Heart left ventricle (tissue), 16 donors: ENCODE measurements at regions not wholly inside any gene's neighbourhood (a gene's known extent, or its start where the extent isn't known, plus 50 kb on each side); places are given as distances from the start of the nearest gene placed in this dataset.

Experiments used
- ATAC-seq, 4 donors: fragments of 200-7000 bp; cut with Tn5 transposase; one replicate each; pipeline ENCODE4 v1.9.1; 2020 to 2022; ENCODE audit warnings: moderate library complexity in 4 of 4, mild to moderate bottlenecking in 3 of 4, moderate number of reproducible peaks in 1 of 4
- DNase-seq, 5 donors: peaks; one replicate each; pipeline ENCODE4 v3.0.0-alpha.2; 2020
- H3K27ac ChIP-seq, 12 donors: fragments of 200-600 bp; sonication (generic) in 4 of 12; one replicate each; pipeline versions ENCODE4 v1.5.0 to v1.8.0; 2016 to 2022; ENCODE audit warnings: mild to moderate bottlenecking in 2 of 12
- H3K27me3 ChIP-seq, 9 donors: fragments of 200-600 bp; sonication (generic) in 2 of 9; one replicate each; pipeline versions ENCODE4 v1.5.1 to v1.8.0; 2016 to 2022; ENCODE audit warnings: mild to moderate bottlenecking in 3 of 9
- H3K36me3 ChIP-seq, 9 donors: fragments of 200-600 bp; sonication (generic) in 2 of 9; one replicate each; pipeline versions ENCODE4 v1.5.0 to v1.8.0; 2018 to 2022; ENCODE audit warnings: mild to moderate bottlenecking in 2 of 9
- H3K4me1 ChIP-seq, 12 donors: fragments of 200-600 bp; sonication (generic) in 4 of 12; one replicate each; pipeline versions ENCODE4 v1.5.0 to v1.8.0; 2016 to 2022; ENCODE audit warnings: mild to moderate bottlenecking in 3 of 12
- H3K4me3 ChIP-seq, 12 donors: fragments of 200-600 bp; sonication (generic) in 4 of 12; one replicate each; pipeline versions ENCODE4 v1.5.0 to v1.8.0; 2017 to 2022; ENCODE audit warnings: mild to moderate bottlenecking in 9 of 12, moderate library complexity in 4 of 12
- H3K9me3 ChIP-seq, 12 donors: fragments of 200-600 bp; sonication (generic) in 4 of 12; one replicate each; pipeline versions ENCODE4 v1.5.0 to v1.8.0; 2016 to 2022; ENCODE audit warnings: mild to moderate bottlenecking in 1 of 12
- CTCF ChIP-seq, 12 donors: fragments of 200-600 bp; sonication (generic) in 4 of 12; IDR thresholded peaks; one replicate each; pipeline versions ENCODE4 v1.5.0 to v1.8.0; 2018 to 2022; ENCODE audit warnings: antibody characterized with exemption in 12 of 12, mild to moderate bottlenecking in 5 of 12
- POLR2A ChIP-seq, 2 donors: fragments of 450-650 bp; IDR thresholded peaks; one replicate each; pipeline ENCODE4 v1.6.1; 2017; ENCODE audit warnings: antibody characterized with exemption in 2 of 2, mild to moderate bottlenecking in 2 of 2, moderate library complexity in 2 of 2
- WGBS, 4 donors: extraction: QIAGEN DNeasy Blood & Tissue Kit in 2 of 4; methylation state at CpG; one replicate each; pipeline versions ENCODE4 v1.1.5 to v1.1.7; 2013 to 2018; 5-methylcytosine and 5-hydroxymethylcytosine counted together
- intact Hi-C, 10 donors: fragments of 100-400 bp; cut with DNase I; formaldehyde crosslinking; loops; one replicate each; pipeline versions ENCODE4 v1.11.1 to v1.14.2; 2022
- donor health status: ischemic (EF 13 %, LVEDD 7.1; RV severe dilation, severe dysfunction).
- donor health status: healthy with polysubstance abuse.
- donor health status: DM: no; HTN: yes; CAD: no.
- donor health status: DM: no; HTN: no; CAD: no.
- donor health status: ischemic (EF 25% LVEDD 6.9; RV normal size, moderate dysfunction).
- donor health status: ischemic (EF 25% LVEDD 5.7; RV mildly dilated, moderate dysfunction).
- donor health status: healthy.
- donor health status: DM: yes; HTN: yes; CAD: no.
- donor health status: ischemic (EF 35%, LVEDD 5.7; RV mildly dilated, moderate dysfunction).
- donor health status: nonischemic (EF 11% LVEDD 7.7; RV severe dilation, severe dysfunction).
- donor health status: DM: yes; HTN: yes; CAD: no.
- donor health status: PGD.
- donor health status: ischemic (EF 29% LVEDD 5.4; RV normal size, mild dysfunction).
- donor health status: nonischemic (EF 23%, LVEDD 6.1; RV moderate dilation, normal function).

- no peak for TF ChIP-seq CTCF (IDR thresholded peaks at IDR 0.05)
- no peak for TF ChIP-seq POLR2A (IDR thresholded peaks at IDR 0.05)
- Histone ChIP-seq H3K27ac (no peak overlapping the region), H3K4me3 (no peak overlapping the region), H3K27me3 (no peaks in the 10 kb centered on the region), H3K4me1 (no peaks in the 10 kb centered on the region), H3K9me3 (no peaks in the 10 kb centered on the region), H3K36me3 (no peaks in the 10 kb centered on the region)
- DNase-seq (no peak), ATAC-seq (no peak)
- intact Hi-C loops: no loop called here
- 75 to 87% (median 80%) methylated on average over 5 of the region's 5 CpGs for WGBS, 4 donors
Measured at GRCh38 chr18:24741965-24742724, 281.7 kb downstream of the HRH4 start.

- H3K4me3 ChIP-seq: no peak overlapping the region
- H3K4me1 ChIP-seq: no peaks in the 10 kb centered on the region
- H3K27me3 ChIP-seq: no peaks in the 10 kb centered on the region
- H3K27ac ChIP-seq: no peak overlapping the region
- ATAC-seq: no peak
- TF ChIP-seq CTCF (IDR thresholded peaks at IDR 0.05) (no peak), POLR2A (IDR thresholded peaks at IDR 0.05) (no peak)
- no peaks in the 10 kb centered on the region for H3K9me3 ChIP-seq
- DNase-seq: no peak
- 90 to 93% (median 90%) methylated on average over 4 of the region's 4 CpGs for WGBS, 4 donors
- H3K36me3 ChIP-seq: no peaks in the 10 kb centered on the region
- intact Hi-C loops: loop anchor here in 1 of 10 donors (10.0 kb wide), 1 partner anchor 70 kb away; no protein-coding TSS in a partner anchor
Measured at GRCh38 chr18:24754583-24755253, 294.3 kb downstream of the HRH4 start.

GRCh38 chr18:24756385-24756784 is 295.9 kb downstream of the HRH4 start:
- no peak for DNase-seq
- no peaks in the 10 kb centered on the region for H3K27me3 ChIP-seq
- intact Hi-C loops: loop anchor here in 1 of 10 donors (10.0 kb wide), 1 partner anchor 68 kb away; no protein-coding TSS in a partner anchor

More at GRCh38 chr18:24756385-24756784, 295.9 kb downstream of the HRH4 start:
- no peak overlapping the region for H3K4me3 ChIP-seq
- H3K4me1 ChIP-seq: no peaks in the 10 kb centered on the region
- H3K36me3 ChIP-seq: no peaks in the 10 kb centered on the region
- H3K27ac ChIP-seq: no peak overlapping the region
- peaks cover 0 to 12% (median 0%) of the 10 kb centered on the region in 12 donors for H3K9me3 ChIP-seq
- ATAC-seq: no peak
- TF ChIP-seq CTCF (IDR thresholded peaks at IDR 0.05): no peak
- TF ChIP-seq POLR2A (IDR thresholded peaks at IDR 0.05): no peak
